ENCODE measurements at regions not wholly inside any gene's neighbourhood (a gene's known extent, or its start where the extent isn't known, plus 50 kb on each side); places are given as distances from the start of the nearest gene placed in this dataset.

DNA sequence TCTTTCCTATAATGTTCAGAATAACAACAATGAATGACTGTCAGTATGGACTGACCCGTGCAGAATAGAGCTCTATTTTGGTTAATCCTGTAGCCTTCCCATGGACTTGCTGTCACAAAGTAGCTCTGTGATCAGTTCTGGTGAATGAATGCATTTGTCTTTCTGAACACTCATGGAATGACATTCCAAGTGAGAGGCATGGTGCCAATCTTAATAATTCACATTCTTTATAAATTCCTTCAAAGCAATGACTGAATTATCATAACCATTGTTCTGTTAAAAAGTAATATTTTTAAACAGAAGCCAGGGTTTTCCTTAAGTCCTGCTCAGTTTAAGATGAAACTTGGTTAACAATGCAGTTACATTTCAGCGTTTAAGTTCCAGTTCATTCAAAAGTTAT lies 360.5 kb downstream of the ICE1 start:
- H3K4me3 Mint-ChIP-seq, result no peak overlapping the region
- Histone ChIP-seq H3K36me3 (ENCODE audit: control insufficient read depth, insufficient read depth, low read length) (no peaks in the 10 kb centered on the region), H3K9me3 (ENCODE audit: control insufficient read depth, low read length) (no peaks in the 10 kb centered on the region), H3K27ac (ENCODE audit: low read depth, low read length) (no peak overlapping the region), H3K9ac (ENCODE audit: extremely low read depth, low read length, poor library complexity, severe bottlenecking) (no peak overlapping the region), H3K4me3 (ENCODE audit: low read length) (no peak overlapping the region), H3K4me1 (ENCODE audit: control insufficient read depth, insufficient read depth, low read length) (no peaks in the 10 kb centered on the region), H3K27me3 (ENCODE audit: control insufficient read depth, insufficient read depth, low read length, poor library complexity, severe bottlenecking) (no peaks in the 10 kb centered on the region)
- H3K9me3 Mint-ChIP-seq, result peaks cover 5% of the 10 kb centered on the region
- TF ChIP-seq, protein P1, sequence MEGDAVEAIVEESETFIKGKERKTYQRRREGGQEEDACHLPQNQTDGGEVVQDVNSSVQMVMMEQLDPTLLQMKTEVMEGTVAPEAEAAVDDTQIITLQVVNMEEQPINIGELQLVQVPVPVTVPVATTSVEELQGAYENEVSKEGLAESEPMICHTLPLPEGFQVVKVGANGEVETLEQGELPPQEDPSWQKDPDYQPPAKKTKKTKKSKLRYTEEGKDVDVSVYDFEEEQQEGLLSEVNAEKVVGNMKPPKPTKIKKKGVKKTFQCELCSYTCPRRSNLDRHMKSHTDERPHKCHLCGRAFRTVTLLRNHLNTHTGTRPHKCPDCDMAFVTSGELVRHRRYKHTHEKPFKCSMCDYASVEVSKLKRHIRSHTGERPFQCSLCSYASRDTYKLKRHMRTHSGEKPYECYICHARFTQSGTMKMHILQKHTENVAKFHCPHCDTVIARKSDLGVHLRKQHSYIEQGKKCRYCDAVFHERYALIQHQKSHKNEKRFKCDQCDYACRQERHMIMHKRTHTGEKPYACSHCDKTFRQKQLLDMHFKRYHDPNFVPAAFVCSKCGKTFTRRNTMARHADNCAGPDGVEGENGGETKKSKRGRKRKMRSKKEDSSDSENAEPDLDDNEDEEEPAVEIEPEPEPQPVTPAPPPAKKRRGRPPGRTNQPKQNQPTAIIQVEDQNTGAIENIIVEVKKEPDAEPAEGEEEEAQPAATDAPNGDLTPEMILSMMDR (conservative IDR thresholded peaks at IDR 0.05), result no peak
- 86 to 100% methylated on average over 2 of the region's 2 CpGs for WGBS, 2 experiments (ENCODE audit: insufficient coverage in 1 of 2, insufficient read length in 1 of 2)
- DNase-seq, result no peak
- H3K27me3 Mint-ChIP-seq (ENCODE audit: insufficient read depth), result no peaks in the 10 kb centered on the region
- no peaks in the 10 kb centered on the region for H3K36me3 Mint-ChIP-seq (ENCODE audit: low read depth)
- H3K4me1 Mint-ChIP-seq, result peaks cover 6% of the 10 kb centered on the region
- no peak overlapping the region for H3K27ac Mint-ChIP-seq

DNA sequence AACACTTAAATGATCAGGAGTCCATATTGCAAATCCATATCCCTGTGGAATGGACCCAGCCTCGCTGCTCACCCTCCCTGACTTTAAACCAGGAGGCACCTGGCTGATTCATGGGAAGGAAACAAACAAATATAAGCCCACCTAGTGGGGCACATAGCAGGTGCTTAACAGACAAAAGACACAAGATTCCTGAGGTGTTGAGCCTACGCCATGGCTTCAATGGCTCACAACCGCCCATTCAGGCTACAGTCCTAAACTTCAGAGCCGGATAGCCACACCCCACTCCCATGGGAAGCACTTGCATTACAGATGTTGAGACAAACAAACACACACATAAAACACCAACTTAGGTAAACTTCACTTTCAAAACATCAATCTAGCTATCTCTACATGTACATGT lies 359.9 kb downstream of the ICE1 start:
- no peaks in the 10 kb centered on the region for H3K36me3 Mint-ChIP-seq (ENCODE audit: low read depth)
- peaks cover 5% of the 10 kb centered on the region for H3K9me3 Mint-ChIP-seq
- TF ChIP-seq, protein P1 (conservative IDR thresholded peaks at IDR 0.05), result no peak
- Histone ChIP-seq H3K9ac (ENCODE audit: extremely low read depth, low read length, poor library complexity, severe bottlenecking) (no peak overlapping the region), H3K27me3 (ENCODE audit: control insufficient read depth, insufficient read depth, low read length, poor library complexity, severe bottlenecking) (no peaks in the 10 kb centered on the region), H3K27ac (ENCODE audit: low read depth, low read length) (no peak overlapping the region), H3K9me3 (ENCODE audit: control insufficient read depth, low read length) (no peaks in the 10 kb centered on the region), H3K4me1 (ENCODE audit: control insufficient read depth, insufficient read depth, low read length) (no peaks in the 10 kb centered on the region), H3K36me3 (ENCODE audit: control insufficient read depth, insufficient read depth, low read length) (no peaks in the 10 kb centered on the region), H3K4me3 (ENCODE audit: low read length) (no peak overlapping the region)
- peaks cover 6% of the 10 kb centered on the region for H3K4me1 Mint-ChIP-seq
- no peak overlapping the region for H3K27ac Mint-ChIP-seq
- H3K4me3 Mint-ChIP-seq, result no peak overlapping the region
- WGBS, 2 experiments (ENCODE audit: insufficient coverage in 1 of 2, insufficient read length in 1 of 2), result 84% methylated on average over 4 of the region's 4 CpGs; no CpG with 5 or more reads in 1 of the 2 experiments
- no peaks in the 10 kb centered on the region for H3K27me3 Mint-ChIP-seq (ENCODE audit: insufficient read depth)
- peak; percentile 81 for DNase-seq

DNA sequence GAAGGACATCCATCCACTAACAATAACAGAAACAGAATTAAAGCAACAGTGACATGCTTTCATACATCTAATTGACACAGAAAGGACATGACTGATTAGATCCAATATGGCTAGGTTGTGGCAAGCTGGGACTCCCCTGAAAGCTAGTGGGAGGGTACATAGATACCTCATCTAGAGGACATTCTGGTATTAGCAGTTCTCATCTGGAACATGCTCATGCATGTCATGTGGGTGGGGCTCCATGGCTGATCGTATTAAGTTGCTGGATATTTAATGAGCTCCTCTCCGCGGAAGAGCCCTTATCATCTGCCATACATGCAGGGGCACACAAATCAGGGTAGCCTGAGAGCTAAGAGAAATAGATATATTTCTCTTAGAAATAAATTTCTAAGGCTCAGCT lies 358.9 kb downstream of the ICE1 start:
- Histone ChIP-seq H3K27me3 (ENCODE audit: control insufficient read depth, insufficient read depth, low read length, poor library complexity, severe bottlenecking) (no peaks in the 10 kb centered on the region), H3K9me3 (ENCODE audit: control insufficient read depth, low read length) (no peaks in the 10 kb centered on the region), H3K27ac (ENCODE audit: low read depth, low read length) (no peak overlapping the region), H3K9ac (ENCODE audit: extremely low read depth, low read length, poor library complexity, severe bottlenecking) (no peak overlapping the region), H3K4me1 (ENCODE audit: control insufficient read depth, insufficient read depth, low read length) (no peaks in the 10 kb centered on the region), H3K36me3 (ENCODE audit: control insufficient read depth, insufficient read depth, low read length) (no peaks in the 10 kb centered on the region), H3K4me3 (ENCODE audit: low read length) (no peak overlapping the region)
- H3K4me3 Mint-ChIP-seq, result no peak overlapping the region
- WGBS, 2 experiments (ENCODE audit: insufficient coverage in 1 of 2, insufficient read length in 1 of 2), result 88 to 96% methylated on average over 1 to 3 of the region's 3 CpGs
- TF ChIP-seq, protein P1 (conservative IDR thresholded peaks at IDR 0.05), result no peak
- peaks cover 2% of the 10 kb centered on the region for H3K9me3 Mint-ChIP-seq
- peaks cover 6% of the 10 kb centered on the region for H3K4me1 Mint-ChIP-seq
- no peak overlapping the region for H3K27ac Mint-ChIP-seq
- DNase-seq, result no peak
- no peaks in the 10 kb centered on the region for H3K27me3 Mint-ChIP-seq (ENCODE audit: insufficient read depth)
- H3K36me3 Mint-ChIP-seq (ENCODE audit: low read depth), result no peaks in the 10 kb centered on the region
